Memory B cell (primary cell): ENCODE measurements at regions not wholly inside any gene's neighbourhood (a gene's known extent, or its start where the extent isn't known, plus 50 kb on each side); places are given as distances from the start of the nearest gene placed in this dataset.
"Not testable (repeated sequence)": the region's sequence is repeated elsewhere in the genome, so short reads cannot be mapped to it uniquely, and the experiment has no call there.

Experiments
- ATAC-seq: fragments of 150-1000 bp; cut with Tn5 transposase; 2 replicates; pipeline ENCODE4 v1.10.0; 2021; ENCODE audit warnings: low read depth, mild to moderate bottlenecking, moderate library complexity
- DNase-seq, 2 donors: peaks; one replicate each; pipeline ENCODE4 v3.0.0; 2022; ENCODE audit warnings: low spot score in 2 of 2
- H3K27ac Mint-ChIP-seq: one replicate; pipeline ENCODE4 v1.8.0; 2022; ENCODE audit warnings: mild to moderate bottlenecking, moderate library complexity, mixed read lengths
- H3K27me3 Mint-ChIP-seq: one replicate; pipeline ENCODE4 v1.8.0; 2022; ENCODE audit warnings: mixed read lengths
- H3K36me3 Mint-ChIP-seq: one replicate; pipeline ENCODE4 v1.8.0; 2022; ENCODE audit warnings: mild to moderate bottlenecking, mixed read lengths
- H3K4me1 Mint-ChIP-seq: one replicate; pipeline ENCODE4 v1.8.0; 2022; ENCODE audit warnings: mixed read lengths
- H3K4me3 Mint-ChIP-seq: one replicate; pipeline ENCODE4 v1.8.0; 2022; ENCODE audit warnings: mild to moderate bottlenecking, moderate library complexity, mixed read lengths
- H3K9me3 Mint-ChIP-seq: one replicate; pipeline ENCODE4 v1.8.0; 2022; ENCODE audit warnings: mixed read lengths

DNA sequence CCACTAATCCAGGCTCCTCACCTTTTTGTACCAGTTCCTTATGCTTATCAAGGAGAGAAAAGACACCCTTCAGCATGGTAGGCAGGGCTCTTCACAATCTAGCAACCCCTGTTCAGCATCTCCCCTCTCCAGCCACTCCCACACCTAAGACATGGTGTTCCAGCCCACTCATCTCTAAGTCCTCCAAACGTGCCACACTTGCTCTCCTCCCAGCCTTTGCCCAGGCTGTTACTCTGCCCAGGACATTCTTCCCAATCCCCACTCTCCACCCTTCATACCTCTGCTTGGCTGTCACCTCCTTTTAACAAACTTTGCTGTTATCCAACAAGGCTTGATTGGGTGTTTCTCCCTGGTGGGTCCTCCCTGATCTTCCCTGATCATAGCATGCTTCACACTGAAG lies 270.6 kb upstream of the CHAC2 start:
- Mint-ChIP-seq H3K4me3 (no peak overlapping the region), H3K36me3 (no peaks in the 10 kb centered on the region), H3K4me1 (no peaks in the 10 kb centered on the region), H3K9me3 (no peaks in the 10 kb centered on the region), H3K27ac (no peak overlapping the region), H3K27me3 (peaks cover 5% of the 10 kb centered on the region)
- DNase-seq, result no peak
- ATAC-seq, result no peak

DNA sequence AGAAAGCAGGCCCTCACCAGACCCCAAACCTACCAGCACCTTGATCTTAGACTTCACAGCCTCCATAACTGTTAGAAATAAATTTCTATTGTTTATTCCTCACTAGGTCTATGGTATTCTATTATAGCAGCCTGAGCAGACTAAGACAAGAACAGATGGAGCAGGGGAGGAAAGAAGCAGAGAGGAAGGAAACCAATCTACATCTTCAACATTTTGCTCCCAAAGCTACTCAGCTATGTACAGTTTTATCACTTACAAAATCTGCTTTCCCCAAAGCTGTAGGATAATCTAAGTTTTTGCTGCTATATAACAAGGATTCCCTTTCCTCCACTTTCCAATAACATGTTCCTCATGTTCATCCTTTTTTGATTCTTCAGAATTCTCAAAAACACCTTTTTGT lies 274.4 kb upstream of the CHAC2 start:
- Mint-ChIP-seq H3K4me3 (no peak overlapping the region), H3K4me1 (no peaks in the 10 kb centered on the region), H3K9me3 (no peaks in the 10 kb centered on the region), H3K27me3 (peaks cover 2% of the 10 kb centered on the region), H3K36me3 (no peaks in the 10 kb centered on the region), H3K27ac (no peak overlapping the region)
- DNase-seq (no peak), ATAC-seq (no peak)

GRCh38 chr2:53490659-53491058 lies 276.9 kb upstream of the CHAC2 start:
- ATAC-seq (no peak), DNase-seq (no peak)
- Mint-ChIP-seq H3K36me3 (no peaks in the 10 kb centered on the region), H3K4me3 (no peak overlapping the region), H3K27me3 (peaks cover 2% of the 10 kb centered on the region), H3K4me1 (no peaks in the 10 kb centered on the region), H3K9me3 (no peaks in the 10 kb centered on the region), H3K27ac (no peak overlapping the region)

GRCh38 chr2:53486185-53486899 lies 281.3 kb upstream of the CHAC2 start:
- H3K36me3 Mint-ChIP-seq, H3K27ac Mint-ChIP-seq, H3K4me1 Mint-ChIP-seq, H3K9me3 Mint-ChIP-seq, H3K4me3 Mint-ChIP-seq, DNase-seq, ATAC-seq, H3K27me3 Mint-ChIP-seq: not testable (repeated sequence)

DNA sequence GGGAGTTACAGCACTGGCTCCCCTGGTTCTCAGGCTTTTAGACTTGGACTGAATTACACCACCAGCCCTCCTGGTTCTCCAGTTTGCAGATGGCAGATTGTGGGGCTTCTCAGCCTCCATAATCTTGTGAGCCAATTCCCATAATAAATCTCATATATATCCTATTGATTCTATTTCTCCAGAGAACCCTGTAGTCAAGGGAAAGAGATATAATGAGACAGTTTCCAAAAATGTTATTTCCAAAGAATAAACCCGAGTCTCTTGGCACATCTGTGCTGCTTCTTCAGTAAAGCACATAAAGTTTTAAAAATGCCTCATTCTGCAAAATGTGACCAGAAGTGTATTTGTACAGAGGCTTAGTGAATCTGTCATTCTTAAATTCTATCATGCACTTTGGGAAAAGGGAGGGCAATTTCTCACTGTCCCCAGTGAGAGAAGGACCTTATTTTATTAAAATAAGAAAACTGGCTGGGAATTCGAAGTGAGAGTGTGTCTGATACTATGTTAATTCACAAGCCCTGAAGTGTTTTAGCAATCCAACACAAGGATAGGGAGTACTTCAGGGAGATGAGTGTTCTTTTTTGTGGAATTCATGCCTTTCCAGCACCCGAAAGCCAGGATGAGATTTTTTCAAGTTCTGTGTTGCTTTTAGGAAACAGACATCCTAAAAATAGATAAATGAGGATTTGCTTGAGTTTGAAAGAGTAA lies 282.4 kb upstream of the CHAC2 start:
- H3K4me3 Mint-ChIP-seq, result no peak overlapping the region
- ATAC-seq (no peak), DNase-seq (no peak)
- H3K27me3 Mint-ChIP-seq, result peaks cover 2% of the 10 kb centered on the region
- H3K9me3 Mint-ChIP-seq, result peaks cover 2% of the 10 kb centered on the region
- no peaks in the 10 kb centered on the region for H3K36me3 Mint-ChIP-seq
- H3K4me1 Mint-ChIP-seq, result no peaks in the 10 kb centered on the region
- H3K27ac Mint-ChIP-seq, result no peak overlapping the region

DNA sequence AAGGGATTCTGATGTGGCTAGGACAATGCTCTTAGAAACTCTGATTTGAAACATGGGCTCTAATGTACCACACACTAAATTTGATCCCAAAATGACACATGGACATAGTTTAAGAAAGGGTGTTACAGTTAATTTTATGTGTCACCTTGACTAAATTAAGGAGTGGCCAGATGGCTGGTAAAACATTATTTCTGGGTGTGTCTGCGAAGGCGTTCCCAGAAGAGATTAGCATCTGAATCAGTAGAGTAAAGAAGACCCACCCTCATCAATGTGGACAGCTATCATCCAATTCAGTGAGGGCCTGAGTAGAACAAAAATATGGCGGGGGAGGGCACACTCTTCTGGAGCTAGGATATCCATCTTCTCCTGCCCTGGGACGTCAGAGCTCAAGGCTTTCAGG lies 283.1 kb upstream of the CHAC2 start:
- Mint-ChIP-seq H3K27ac (no peak overlapping the region), H3K4me1 (no peaks in the 10 kb centered on the region), H3K27me3 (peaks cover 2% of the 10 kb centered on the region), H3K36me3 (no peaks in the 10 kb centered on the region), H3K4me3 (no peak overlapping the region), H3K9me3 (peaks cover 2% of the 10 kb centered on the region)
- ATAC-seq (no peak), DNase-seq (no peak)

DNA sequence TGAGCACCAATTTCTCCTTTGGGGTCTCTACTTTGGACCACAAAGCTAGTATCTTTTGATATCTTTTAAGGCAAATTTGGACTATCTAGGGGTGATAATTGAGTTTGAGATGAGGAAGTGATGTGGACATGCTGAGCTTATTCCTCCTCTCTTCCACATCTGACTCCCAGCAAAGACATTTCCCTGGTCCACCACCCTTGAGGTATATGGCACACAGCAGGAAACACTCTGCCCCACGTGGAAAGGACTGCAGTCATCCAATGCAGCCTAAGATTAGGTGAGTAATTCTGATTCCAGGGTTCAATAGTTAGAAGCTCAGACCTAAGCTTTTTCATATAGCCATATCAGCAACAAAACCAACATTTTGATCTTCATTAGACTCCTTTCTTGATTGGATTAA lies 290.1 kb upstream of the CHAC2 start:
- peaks cover 4% of the 10 kb centered on the region for H3K27me3 Mint-ChIP-seq
- H3K4me1 Mint-ChIP-seq, result no peaks in the 10 kb centered on the region
- no peak overlapping the region for H3K27ac Mint-ChIP-seq
- DNase-seq, result no peak
- no peak overlapping the region for H3K4me3 Mint-ChIP-seq
- no peaks in the 10 kb centered on the region for H3K36me3 Mint-ChIP-seq
- ATAC-seq, result no peak
- peaks cover 2% of the 10 kb centered on the region for H3K9me3 Mint-ChIP-seq

DNA sequence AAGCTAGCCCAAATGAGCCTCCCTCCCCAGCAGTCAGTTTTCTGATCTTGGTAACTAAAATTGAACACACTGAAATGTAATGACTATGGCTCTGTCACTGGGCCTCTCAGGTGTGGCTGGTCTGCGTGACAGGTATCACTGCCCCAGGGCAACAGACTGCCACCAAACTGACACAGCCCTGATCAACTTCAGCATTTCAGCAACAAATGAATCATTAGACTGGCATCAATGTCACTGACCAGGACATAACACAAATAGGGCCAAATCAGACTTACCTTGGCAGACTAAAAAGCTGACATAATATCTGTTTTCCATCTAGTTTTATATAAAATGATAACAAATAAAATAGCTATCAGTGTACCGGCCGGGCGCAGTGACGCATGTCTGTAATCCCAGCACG lies 290.8 kb upstream of the CHAC2 start:
- H3K36me3 Mint-ChIP-seq, result no peaks in the 10 kb centered on the region
- ATAC-seq (no peak), DNase-seq (no peak)
- no peaks in the 10 kb centered on the region for H3K9me3 Mint-ChIP-seq
- peaks cover 2% of the 10 kb centered on the region for H3K27me3 Mint-ChIP-seq
- no peaks in the 10 kb centered on the region for H3K4me1 Mint-ChIP-seq
- H3K4me3 Mint-ChIP-seq, result no peak overlapping the region
- no peak overlapping the region for H3K27ac Mint-ChIP-seq

- no peak overlapping the region for H3K27ac Mint-ChIP-seq
- no peaks in the 10 kb centered on the region for H3K9me3 Mint-ChIP-seq
- no peak for ATAC-seq
- peaks cover 2% of the 10 kb centered on the region for H3K27me3 Mint-ChIP-seq
- no peak overlapping the region for H3K4me3 Mint-ChIP-seq
- H3K4me1 Mint-ChIP-seq, result no peaks in the 10 kb centered on the region
- no peaks in the 10 kb centered on the region for H3K36me3 Mint-ChIP-seq
- DNase-seq, result no peak
Measured at GRCh38 chr2:53475766-53476165, 291.8 kb upstream of the CHAC2 start.

DNA sequence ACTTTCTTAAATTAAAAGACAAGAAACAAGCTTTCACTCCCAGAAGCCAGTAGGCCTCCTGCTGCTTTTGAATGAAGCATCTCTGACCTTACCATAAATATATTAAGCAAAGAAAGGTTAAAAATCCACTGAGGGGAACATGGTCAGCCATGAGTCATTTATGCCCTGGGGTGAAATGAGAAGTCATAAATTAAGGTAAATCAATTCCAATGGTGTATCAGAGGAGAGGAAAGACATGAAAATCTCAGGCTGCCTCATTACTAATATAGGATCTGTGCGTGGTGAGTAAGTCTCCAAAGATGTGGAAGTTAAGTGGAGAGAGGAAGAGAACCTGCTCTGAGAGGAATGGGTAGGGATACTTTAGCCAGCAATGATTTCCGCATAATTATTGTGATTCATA lies 292.3 kb upstream of the CHAC2 start:
- DNase-seq (no peak), ATAC-seq (no peak)
- H3K4me1 Mint-ChIP-seq, result no peaks in the 10 kb centered on the region
- H3K27ac Mint-ChIP-seq, result no peak overlapping the region
- peaks cover 2% of the 10 kb centered on the region for H3K27me3 Mint-ChIP-seq
- H3K4me3 Mint-ChIP-seq, result no peak overlapping the region
- no peaks in the 10 kb centered on the region for H3K9me3 Mint-ChIP-seq
- H3K36me3 Mint-ChIP-seq, result no peaks in the 10 kb centered on the region

- peaks cover 2% of the 10 kb centered on the region for H3K27me3 Mint-ChIP-seq
- no peaks in the 10 kb centered on the region for H3K4me1 Mint-ChIP-seq
- ATAC-seq, result no peak
- no peaks in the 10 kb centered on the region for H3K9me3 Mint-ChIP-seq
- H3K27ac Mint-ChIP-seq, result no peak overlapping the region
- no peak overlapping the region for H3K4me3 Mint-ChIP-seq
- no peaks in the 10 kb centered on the region for H3K36me3 Mint-ChIP-seq
- DNase-seq, result no peak
Measured at GRCh38 chr2:53474914-53475313, 292.7 kb upstream of the CHAC2 start.

DNA sequence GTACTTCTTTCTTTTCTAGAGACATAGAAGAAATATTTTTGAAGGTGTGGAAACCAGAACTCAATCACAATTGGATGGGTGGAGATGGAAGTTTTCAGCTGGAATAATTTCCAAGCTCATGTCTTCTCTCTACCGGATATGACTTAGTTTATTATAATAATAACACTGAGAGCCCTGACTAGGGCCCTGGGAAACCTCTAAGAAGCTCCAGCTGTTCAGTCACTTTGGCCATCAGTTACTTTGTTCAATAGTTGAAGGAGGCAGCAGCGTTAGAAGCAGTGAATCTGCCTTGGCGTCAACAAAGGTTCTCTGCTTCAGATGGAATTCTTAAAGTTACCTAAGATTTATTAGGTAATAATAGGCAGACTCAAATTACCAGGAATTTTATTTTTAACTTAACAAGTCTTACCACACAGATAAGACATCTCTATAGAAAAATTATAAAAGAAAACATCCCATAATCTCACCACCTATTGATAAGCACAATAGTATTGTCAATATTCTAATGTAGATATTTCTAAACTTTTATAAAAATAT lies 293.8 kb upstream of the CHAC2 start:
- ATAC-seq (no peak), DNase-seq (no peak)
- H3K27ac Mint-ChIP-seq, result no peak overlapping the region
- H3K36me3 Mint-ChIP-seq, result no peaks in the 10 kb centered on the region
- H3K4me1 Mint-ChIP-seq, result no peaks in the 10 kb centered on the region
- peaks cover 3% of the 10 kb centered on the region for H3K27me3 Mint-ChIP-seq
- no peaks in the 10 kb centered on the region for H3K9me3 Mint-ChIP-seq
- H3K4me3 Mint-ChIP-seq, result no peak overlapping the region

- H3K4me1 Mint-ChIP-seq, result no peaks in the 10 kb centered on the region
Measured at GRCh38 chr2:53473236-53473635, 294.4 kb upstream of the CHAC2 start.

GRCh38 chr2:53467467-53468180 lies 300.0 kb upstream of the CHAC2 start:
- Mint-ChIP-seq H3K4me3 (no peak overlapping the region), H3K27me3 (peaks cover 4% of the 10 kb centered on the region), H3K4me1 (no peaks in the 10 kb centered on the region), H3K27ac (no peak overlapping the region), H3K36me3 (no peaks in the 10 kb centered on the region), H3K9me3 (no peaks in the 10 kb centered on the region)
- ATAC-seq (no peak), DNase-seq (no peak)

More at GRCh38 chr2:53473236-53473635, 294.4 kb upstream of the CHAC2 start:
- Mint-ChIP-seq H3K4me3 (no peak overlapping the region), H3K36me3 (no peaks in the 10 kb centered on the region), H3K27ac (no peak overlapping the region), H3K27me3 (peaks cover 3% of the 10 kb centered on the region), H3K9me3 (no peaks in the 10 kb centered on the region)
- DNase-seq (no peak), ATAC-seq (no peak)
